ENCODE measurements at regions not wholly inside any gene's neighbourhood (a gene's known extent, or its start where the extent isn't known, plus 50 kb on each side); places are given as distances from the start of the nearest gene placed in this dataset.

DNA sequence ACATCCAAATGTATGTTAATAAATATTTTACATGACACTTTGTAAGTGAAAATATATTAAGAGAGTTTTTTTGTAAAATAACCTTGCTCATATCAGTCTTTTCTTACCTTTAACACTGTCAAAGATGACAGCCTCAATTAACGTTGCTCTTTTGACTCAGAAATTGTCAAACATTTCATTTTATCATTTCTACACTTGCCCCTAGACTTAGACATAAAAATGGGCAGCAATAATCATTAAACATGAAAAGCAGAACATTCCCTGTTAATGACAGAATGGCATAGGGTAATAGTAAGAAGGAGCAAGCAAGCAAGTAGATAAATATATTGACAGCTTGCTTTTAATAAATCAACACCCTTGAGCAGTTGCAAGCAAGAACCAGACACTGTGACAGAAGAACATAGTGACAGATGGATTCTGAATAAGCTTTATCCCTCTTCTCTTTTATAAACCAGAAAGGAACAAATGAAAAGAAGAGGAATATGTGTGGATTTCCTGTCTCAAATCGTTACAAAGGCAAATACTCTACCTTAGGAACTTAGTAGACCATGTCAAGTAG is 796.0 kb upstream of the CHD1 start:
- no peak for DNase-seq (ENCODE audit: low read depth in 2 of 2)

GRCh38 chr5:99721506-99721905 is 792.7 kb upstream of the CHD1 start:
- no peak for DNase-seq (ENCODE audit: low read depth in 2 of 2)

- no peak for DNase-seq (ENCODE audit: low read depth in 2 of 2)
Measured at GRCh38 chr5:99715921-99716320, 787.1 kb upstream of the CHD1 start.

- DNase-seq (ENCODE audit: low read depth in 2 of 2): no peak
Measured at GRCh38 chr5:99706160-99706559, 777.4 kb upstream of the CHD1 start.

DNA sequence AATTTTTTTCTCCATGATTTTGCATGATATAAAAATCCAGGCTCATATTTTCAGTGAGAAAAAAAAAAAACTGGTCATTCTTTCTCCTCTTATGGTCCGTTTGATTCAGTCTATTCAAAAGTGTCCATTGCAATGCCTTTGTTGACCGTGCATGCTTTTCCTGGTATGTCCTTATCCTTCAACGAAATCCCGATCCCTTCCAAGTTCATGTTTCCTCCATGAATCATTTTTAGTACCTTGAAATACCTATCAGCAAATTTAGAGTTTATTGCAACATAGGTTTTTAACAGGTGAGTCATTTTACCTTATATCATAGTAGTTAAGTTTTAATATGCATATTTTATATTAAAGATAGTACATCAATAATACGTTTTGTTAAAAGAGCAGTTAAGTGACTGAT is 773.8 kb upstream of the CHD1 start:
- no peak for DNase-seq (ENCODE audit: low read depth in 2 of 2)

DNA sequence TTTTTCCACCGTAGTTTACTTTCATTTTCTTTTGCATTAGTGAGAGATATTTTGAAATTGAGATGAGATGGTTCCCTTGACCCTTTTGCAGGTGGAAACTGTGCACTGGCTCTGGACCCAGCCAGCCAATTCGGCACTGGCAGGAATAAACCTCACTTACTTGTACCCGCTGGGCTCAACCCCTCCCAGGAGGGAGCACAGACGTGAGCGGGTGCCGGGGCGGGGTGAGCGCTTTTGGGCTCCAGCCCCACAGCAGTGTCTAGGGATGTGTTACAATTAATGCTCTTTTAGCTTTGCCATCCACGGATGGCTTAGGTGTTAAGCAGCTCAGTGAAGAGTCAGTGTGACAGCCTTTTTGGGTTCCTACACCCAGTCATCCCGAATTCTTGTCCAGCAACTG is 766.1 kb upstream of the CHD1 start:
- DNase-seq (ENCODE audit: low read depth in 2 of 2): no peak

- no peak for DNase-seq (ENCODE audit: low read depth in 2 of 2)
Measured at GRCh38 chr5:99686538-99686937, 757.7 kb upstream of the CHD1 start.

GRCh38 chr5:99675974-99676373 is 747.2 kb upstream of the CHD1 start:
- DNase-seq (ENCODE audit: low read depth in 2 of 2): no peak

GRCh38 chr5:99674101-99674500 is 745.3 kb upstream of the CHD1 start:
- DNase-seq (ENCODE audit: low read depth in 2 of 2): no peak

- DNase-seq (ENCODE audit: low read depth in 2 of 2): no peak
Measured at GRCh38 chr5:99664972-99665371, 736.2 kb upstream of the CHD1 start.

GRCh38 chr5:99651298-99651697 is 722.5 kb upstream of the CHD1 start:
- no peak for DNase-seq (ENCODE audit: low read depth in 2 of 2)

DNA sequence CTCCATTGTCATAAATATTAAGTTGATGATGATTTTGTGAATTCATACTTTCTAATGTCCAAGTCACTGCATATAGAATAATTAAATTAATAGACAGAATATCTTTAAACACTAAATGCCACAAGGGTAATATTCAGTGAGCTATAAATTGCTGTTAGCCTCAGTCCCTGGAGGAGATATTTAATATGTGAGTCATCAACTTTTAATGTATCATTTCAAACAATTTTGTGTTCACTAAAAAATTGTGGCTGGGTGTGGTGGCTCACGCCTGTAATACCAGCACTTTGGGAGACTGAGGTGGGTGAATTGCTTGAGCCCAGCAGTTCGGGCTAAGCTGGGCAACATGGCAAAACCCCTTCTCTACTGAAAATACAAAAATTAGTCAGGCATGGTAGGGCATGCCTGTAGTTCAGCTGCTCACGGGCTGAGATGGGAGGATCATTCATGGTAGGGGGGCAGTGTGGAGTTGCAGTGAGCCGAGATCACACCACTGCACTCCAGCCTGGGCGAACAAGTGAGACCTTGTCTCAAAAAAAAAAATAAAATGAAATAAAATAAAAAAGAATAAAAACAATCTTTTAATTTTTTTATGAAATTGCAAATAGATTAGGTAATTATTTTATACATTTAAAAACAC is 717.3 kb upstream of the CHD1 start:
- DNase-seq (ENCODE audit: low read depth in 2 of 2): no peak

DNA sequence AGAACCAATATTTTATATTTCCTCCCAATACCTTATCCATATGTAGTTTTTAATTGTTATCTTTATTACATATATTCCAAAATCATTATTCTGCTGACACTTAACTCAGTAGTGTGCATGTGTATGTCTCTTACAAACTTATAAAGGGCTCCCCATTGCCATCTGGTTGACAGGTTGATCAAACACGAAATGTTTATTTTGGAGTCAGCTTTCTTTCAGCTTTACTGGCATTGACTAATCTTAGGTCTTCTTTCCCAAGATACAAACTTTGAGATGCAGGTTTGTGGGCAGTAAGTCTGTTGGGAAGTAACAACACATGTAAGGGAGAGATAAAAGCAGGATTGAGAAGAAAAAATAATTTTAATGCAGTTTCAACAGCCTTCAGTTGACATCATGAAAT is 716.0 kb upstream of the CHD1 start:
- DNase-seq (ENCODE audit: low read depth in 2 of 2): no peak

DNA sequence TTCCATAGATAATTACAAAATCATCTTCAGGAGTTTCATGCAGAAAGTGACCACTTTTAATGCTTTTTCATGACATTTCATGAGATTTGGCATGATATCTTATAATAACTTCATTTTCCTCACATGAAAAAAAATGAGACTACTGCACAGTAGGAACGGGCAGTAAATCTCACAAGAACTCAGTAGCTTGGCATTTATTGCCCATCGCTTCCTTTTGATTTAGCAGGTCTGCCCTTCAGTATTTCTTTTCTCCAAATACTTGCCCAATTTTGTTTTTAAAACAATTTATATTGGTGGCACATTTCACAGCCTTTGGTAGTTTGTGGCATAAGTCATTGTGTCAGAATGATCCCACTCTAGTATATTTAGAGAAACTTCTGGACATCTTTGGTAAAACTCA is 711.8 kb upstream of the CHD1 start:
- DNase-seq (ENCODE audit: low read depth in 2 of 2): no peak

DNA sequence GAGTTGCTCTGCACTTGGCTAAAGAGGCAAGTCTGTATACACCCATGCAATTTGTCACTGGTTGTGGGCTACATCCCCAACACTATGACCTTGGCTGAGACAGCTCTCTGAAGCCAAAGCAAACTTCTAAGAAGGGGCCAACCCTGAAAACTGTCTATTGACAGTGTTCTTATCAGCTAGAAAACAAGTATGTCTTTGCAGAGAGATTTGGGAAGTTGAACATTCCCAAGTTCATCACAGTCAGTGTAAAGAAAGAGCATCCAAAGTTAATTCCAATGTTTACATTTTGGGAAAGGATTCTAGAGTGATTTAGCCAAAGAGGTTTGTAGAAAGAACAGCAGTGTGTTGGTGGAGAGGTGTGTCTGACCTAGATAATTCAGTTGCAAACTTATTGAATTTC is 711.1 kb upstream of the CHD1 start:
- no peak for DNase-seq (ENCODE audit: low read depth in 2 of 2)

GRCh38 chr5:99636663-99637062 is 707.9 kb upstream of the CHD1 start:
- no peak for DNase-seq (ENCODE audit: low read depth in 2 of 2)

DNA sequence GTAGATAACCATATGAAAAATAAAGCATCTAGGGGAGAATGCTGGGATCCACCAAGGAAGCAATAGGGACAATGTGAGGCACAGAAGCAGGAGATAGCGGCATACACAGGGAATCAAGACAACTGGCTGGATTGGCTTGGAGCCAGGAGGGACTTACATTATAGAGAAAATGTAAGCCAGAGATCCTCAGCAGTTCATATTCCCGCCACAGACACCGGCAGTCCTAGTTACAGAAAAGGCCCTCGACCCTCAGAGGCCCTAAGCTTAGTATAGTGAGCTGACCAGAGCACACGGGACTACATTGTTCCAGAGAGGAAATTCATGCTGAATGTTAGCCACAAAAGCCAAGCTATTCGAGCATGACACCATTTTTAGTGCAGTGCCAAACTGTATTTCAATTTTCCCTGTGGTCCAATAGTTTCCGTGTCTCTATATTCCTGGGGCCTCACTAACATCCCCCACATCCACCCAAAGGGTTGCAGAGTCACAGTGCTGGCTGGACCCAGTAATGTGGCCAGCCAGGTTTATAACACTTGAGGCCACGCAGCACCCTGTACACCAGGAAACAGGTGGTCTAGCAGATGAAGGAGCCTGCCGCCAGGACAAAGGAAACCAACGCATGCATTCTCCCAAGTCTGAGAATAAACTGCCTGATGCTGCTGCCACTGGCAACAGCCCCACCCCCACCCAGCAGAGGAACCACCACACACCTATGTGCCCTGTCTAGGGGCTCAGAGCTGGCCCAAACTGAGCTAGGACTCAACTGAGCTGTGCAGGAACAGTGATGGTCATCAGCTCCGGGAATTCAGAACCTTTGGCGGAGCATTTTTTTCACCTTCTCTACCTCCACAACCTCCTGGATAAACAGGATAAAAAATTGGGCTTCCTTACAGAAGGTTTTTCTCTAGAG is 693.2 kb upstream of the CHD1 start:
- DNase-seq (ENCODE audit: low read depth in 2 of 2): no peak

GRCh38 chr5:99617335-99617734 is 688.5 kb upstream of the CHD1 start:
- no peak for DNase-seq (ENCODE audit: low read depth in 2 of 2)

DNA sequence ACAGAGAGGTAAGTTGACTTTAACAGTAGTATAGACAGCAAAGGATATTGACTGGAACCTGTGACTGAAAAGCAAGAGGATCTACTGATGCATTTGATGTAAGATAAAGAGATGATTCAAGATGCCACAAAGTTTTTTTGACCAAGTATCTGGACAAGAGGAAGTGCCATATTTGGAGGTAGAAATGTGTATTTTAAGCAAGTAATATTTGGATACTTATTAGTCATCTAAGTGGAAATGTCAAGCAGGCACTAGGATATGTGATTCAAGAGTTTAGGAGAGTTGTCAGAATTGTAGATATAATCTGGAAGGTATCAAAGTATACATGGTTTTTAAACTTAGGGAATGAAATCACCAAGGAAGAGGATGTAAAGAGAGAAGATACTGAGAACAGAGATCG is 686.1 kb upstream of the CHD1 start:
- no peak for DNase-seq (ENCODE audit: low read depth in 2 of 2)

- DNase-seq (ENCODE audit: low read depth in 2 of 2): no peak
Measured at GRCh38 chr5:99607124-99607523, 678.3 kb upstream of the CHD1 start.

- no peak for DNase-seq (ENCODE audit: low read depth in 2 of 2)
Measured at GRCh38 chr5:99605904-99606303, 677.1 kb upstream of the CHD1 start.

- no peak for DNase-seq (ENCODE audit: low read depth in 2 of 2)
Measured at GRCh38 chr5:99600952-99601351, 672.1 kb upstream of the CHD1 start.

GRCh38 chr5:99590806-99591205 is 662.0 kb upstream of the CHD1 start:
- DNase-seq (ENCODE audit: low read depth in 2 of 2): no peak
